Astrocyte (in vitro differentiated cells and primary cell): ENCODE measurements at regions not wholly inside any gene's neighbourhood (a gene's known extent, or its start where the extent isn't known, plus 50 kb on each side); places are given as distances from the start of the nearest gene placed in this dataset.

Experiments
- EZH2 ChIP-seq: IDR thresholded peaks from 2 replicates; pipeline ENCODE4 v1.6.1; 2012; ENCODE audit warnings: mild to moderate bottlenecking, low read length, inconsistent platforms; ENCODE audit not compliant: insufficient read depth
- TF ChIP-seq, protein P1 (sequence below): IDR thresholded peaks from 2 replicates; pipeline ENCODE4 v1.5.1; 2011; ENCODE audit warnings: low read depth, mild to moderate bottlenecking, inconsistent platforms, low read length, moderate library complexity; ENCODE audit not compliant: insufficient read depth

DNA sequence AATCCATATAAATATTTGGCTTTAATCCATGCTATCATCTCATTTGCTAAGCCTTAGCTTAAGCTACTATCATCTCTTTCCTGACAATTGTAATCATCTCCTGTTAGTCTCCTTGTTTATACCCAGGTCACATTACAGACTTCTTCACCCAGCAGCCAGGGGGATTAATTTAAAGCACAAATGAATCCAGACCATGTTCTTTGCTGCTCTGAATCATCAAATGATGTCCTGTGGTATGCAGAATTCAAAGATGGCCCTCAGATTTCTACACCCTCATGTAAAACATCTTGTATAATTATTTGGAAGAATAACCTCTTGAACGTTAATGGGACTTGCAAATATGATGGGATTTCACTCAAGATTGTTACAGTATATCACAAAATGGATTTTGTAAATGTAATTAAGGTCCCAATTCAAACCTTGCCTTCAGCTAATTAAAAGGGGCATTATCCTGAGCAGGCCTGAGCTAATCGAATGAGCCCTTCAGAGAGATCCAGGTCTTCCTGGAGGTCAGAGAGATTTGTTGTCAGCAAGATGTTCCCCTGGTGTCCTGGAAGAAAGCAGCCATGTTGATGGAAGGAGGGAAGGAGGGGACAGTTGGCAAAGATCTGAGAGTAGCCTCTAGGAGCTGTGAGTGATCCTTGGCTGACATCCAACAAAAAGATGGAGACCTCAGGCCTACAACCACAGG, 241.1 kb upstream of the MMADHC start:
- TF ChIP-seq, protein P1, sequence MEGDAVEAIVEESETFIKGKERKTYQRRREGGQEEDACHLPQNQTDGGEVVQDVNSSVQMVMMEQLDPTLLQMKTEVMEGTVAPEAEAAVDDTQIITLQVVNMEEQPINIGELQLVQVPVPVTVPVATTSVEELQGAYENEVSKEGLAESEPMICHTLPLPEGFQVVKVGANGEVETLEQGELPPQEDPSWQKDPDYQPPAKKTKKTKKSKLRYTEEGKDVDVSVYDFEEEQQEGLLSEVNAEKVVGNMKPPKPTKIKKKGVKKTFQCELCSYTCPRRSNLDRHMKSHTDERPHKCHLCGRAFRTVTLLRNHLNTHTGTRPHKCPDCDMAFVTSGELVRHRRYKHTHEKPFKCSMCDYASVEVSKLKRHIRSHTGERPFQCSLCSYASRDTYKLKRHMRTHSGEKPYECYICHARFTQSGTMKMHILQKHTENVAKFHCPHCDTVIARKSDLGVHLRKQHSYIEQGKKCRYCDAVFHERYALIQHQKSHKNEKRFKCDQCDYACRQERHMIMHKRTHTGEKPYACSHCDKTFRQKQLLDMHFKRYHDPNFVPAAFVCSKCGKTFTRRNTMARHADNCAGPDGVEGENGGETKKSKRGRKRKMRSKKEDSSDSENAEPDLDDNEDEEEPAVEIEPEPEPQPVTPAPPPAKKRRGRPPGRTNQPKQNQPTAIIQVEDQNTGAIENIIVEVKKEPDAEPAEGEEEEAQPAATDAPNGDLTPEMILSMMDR = no peak
- no peak for TF ChIP-seq EZH2
